Prostate gland (tissue), 2 donors: ENCODE measurements at regions not wholly inside any gene's neighbourhood (a gene's known extent, or its start where the extent isn't known, plus 50 kb on each side); places are given as distances from the start of the nearest gene placed in this dataset.

Experiments
- POLR2A ChIP-seq: fragments of 450-650 bp; IDR thresholded peaks from one replicate; pipeline ENCODE4 v1.6.1; 2016; ENCODE audit warnings: antibody characterized with exemption, mild to moderate bottlenecking
- TF ChIP-seq, protein P1 (sequence below), 4 experiments: fragments of 200-600 bp in 2 of 4; fragments of 450-650 bp in 2 of 4; sonication (generic) in 2 of 4; IDR thresholded peaks; 1 replicate in 3 of 4; 2 replicates in 1 of 4; pipeline ENCODE4 v1.5.1; 2016 to 2019; ENCODE audit warnings: antibody characterized with exemption in 4 of 4, mild to moderate bottlenecking in 2 of 4, moderate library complexity in 2 of 4

DNA sequence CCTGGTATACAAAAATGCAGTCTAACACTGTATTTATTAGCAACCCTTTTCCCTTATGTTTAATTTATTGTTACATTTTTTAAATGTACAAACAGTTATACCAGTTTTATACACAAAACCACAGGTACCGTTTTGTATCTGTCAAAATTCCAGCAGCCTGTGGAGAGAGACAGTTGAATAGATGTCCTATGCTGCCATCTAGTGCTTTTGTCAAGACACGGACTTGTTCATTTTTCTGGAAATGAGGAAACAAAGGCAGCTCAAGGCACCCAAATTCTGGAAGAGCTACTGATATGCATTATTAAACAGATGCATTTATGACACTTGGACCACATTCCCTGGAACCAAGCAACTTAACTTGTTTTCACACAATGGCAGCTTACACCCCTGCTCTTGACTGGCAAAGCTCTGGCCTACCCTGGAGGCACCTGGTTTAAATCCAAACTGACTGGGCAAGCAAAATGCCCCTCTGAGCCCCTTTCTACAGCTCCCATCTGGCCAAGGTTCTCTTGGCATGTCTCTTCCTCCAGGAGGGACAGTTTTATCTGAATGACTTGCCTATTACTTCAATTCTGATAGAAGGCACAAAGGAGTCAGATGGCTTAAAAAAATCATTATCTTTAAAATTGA is 286.9 kb upstream of the PRKD1 start:
- TF ChIP-seq, protein P1, sequence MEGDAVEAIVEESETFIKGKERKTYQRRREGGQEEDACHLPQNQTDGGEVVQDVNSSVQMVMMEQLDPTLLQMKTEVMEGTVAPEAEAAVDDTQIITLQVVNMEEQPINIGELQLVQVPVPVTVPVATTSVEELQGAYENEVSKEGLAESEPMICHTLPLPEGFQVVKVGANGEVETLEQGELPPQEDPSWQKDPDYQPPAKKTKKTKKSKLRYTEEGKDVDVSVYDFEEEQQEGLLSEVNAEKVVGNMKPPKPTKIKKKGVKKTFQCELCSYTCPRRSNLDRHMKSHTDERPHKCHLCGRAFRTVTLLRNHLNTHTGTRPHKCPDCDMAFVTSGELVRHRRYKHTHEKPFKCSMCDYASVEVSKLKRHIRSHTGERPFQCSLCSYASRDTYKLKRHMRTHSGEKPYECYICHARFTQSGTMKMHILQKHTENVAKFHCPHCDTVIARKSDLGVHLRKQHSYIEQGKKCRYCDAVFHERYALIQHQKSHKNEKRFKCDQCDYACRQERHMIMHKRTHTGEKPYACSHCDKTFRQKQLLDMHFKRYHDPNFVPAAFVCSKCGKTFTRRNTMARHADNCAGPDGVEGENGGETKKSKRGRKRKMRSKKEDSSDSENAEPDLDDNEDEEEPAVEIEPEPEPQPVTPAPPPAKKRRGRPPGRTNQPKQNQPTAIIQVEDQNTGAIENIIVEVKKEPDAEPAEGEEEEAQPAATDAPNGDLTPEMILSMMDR (IDR thresholded peaks at IDR 0.05): peak in 3 of 4 experiments; percentile 58 to 68 (median 63)
- no peak for TF ChIP-seq POLR2A
